Stimulated activated CD8-positive, alpha-beta memory T cell treated with anti-CD3 and anti-CD28 coated beads, Interleukin-2, amount 100 ng/mL, for 48 hours (primary cell): ENCODE measurements at regions not wholly inside any gene's neighbourhood (a gene's known extent, or its start where the extent isn't known, plus 50 kb on each side); places are given as distances from the start of the nearest gene placed in this dataset.
"Not testable (repeated sequence)": the region's sequence is repeated elsewhere in the genome, so short reads cannot be mapped to it uniquely, and the experiment has no call there.

Experiments used
- DNase-seq, 2 donors: peaks; one replicate each; pipeline ENCODE4 v3.0.0-alpha.2; 2020; ENCODE audit warnings: low read depth in 2 of 2

DNA sequence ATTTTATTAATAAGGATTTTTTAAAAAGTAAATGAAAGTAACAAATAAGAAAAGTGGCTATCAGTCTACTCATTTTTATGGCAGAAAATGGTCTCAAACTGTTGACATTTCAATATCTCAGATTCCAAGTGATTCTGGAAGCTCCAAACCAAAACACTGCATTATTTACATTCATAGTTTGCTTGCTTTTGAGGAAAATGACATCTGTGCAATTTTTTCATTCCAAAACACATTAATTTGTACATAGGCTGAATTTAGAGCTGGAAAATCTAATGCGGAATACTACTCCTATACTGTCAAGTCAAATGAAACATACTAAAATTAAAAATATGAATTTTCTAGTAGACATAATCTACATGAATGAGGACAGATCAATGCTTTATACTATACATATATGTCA is 1047.6 kb downstream of the CDH9 start:
- DNase-seq = no peak

DNA sequence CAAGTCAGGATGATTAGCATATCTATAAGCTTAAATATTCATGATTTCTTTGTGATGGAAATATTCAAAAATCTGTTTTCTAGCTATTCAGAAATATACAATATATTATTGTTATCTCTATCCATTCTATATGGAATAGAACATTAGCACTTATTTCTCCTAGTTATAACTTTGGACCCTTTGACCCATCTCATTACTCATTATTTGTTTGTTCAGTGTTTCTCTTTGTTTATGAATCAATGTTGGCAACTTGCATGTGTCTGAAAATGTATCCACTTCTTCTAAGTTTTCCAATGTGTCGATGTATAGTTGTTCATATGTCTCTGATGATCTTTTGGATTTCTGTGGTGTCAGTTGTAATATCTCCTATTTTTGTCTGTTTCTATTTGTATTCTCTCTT is 1059.3 kb downstream of the CDH9 start:
- no peak for DNase-seq

DNA sequence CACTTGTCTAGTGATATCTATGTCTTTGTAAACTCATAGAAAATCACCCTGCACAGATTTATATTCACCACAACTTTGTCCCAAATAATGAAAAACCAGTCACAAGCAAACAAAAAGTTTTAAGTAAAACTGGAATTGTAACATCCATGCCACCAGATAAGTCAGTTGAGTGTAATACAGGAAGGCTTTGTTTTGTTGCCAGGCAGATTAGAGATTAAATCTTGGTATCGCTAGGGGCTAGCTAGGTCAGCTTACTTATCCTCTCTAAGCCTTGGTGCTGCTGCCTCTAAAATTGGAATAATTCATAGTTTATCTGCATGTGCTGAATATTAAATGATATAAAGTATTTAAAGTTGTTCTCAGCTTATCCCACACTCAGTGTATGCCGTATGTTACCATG is 1062.5 kb downstream of the CDH9 start:
- DNase-seq = no peak

DNA sequence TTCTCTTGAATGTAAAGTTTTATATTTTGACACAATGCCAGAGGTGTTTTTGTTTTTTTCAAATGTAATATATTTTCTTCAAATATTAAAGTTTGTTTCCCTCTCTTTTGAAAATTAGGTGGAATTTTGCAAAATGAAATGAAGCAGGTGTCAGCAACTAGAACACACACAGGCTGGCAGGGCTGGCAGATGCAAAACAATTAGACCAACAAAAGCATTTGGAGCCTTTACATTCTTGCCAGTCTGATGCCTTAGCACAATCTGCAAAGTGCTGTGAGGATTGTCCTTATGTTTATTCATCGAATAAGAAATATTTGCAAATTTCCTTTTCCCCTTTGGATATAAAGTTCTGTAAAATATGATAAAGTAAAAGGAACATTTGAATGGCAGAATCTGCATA is 1063.9 kb downstream of the CDH9 start:
- DNase-seq = no peak

DNA sequence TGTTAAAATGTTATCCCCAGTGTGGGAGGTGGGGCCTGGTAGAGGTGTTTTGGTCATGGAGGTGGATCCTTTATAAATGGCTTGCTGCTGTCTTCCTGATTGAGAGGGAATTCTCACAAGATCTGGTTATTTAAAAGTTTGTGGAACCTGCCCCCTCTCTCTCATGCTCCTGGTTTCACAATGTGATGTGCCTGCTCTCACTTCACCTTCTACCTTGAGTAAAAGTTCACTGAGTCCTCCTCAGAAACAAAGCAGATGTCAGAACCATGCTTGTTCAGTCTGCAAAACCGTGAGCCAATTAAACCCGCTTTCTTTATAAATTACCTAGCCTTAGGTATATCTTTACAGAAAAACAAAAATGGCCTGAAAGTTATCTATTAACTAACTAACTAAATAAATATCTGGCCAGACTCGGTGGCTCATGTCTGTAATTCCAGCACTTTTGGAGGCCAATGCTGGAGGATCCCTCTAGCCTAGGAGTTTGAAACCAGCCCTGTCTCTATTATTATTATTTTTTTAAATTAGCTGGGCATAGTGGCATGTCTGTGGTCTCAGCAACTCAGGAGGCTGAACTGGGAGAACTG is 1067.4 kb downstream of the CDH9 start:
- no peak for DNase-seq

DNA sequence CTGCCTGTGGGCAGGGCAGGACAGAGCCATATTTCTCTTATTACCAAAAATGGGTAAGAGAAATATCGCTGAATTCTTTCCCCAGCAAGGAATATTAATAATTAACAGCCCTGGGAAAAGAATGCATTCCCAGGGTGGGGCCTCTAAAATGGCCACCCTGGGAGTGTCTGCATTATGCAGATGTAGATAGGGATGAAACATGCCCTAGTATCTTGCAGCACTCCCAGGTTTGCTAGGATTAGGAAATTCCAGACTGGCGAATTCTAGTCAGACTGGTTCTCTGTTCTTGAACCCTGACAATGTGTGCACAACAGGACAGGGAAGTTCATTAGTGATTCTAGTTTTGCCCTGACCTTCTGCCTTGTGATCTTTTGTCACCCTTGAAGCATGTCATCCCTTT is 1069.3 kb downstream of the CDH9 start:
- not testable (repeated sequence) for DNase-seq

DNA sequence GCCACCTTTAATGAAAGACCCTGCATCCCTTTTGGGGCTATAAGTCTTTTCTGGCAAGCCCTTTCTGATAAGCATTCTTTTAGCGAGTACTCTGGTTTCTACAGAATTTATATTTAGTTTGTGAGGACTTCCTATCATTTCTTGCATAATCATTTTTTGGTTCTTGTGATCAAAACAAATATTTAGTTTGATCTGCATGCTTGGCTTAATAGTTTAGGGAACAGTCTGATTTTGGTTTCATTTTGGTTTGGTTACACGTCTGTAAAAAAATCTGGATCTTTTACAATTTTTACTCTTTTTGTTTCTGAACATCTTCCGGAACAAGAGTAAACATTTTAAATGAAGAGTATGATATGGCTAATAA is 1074.4 kb downstream of the CDH9 start:
- no peak for DNase-seq

DNA sequence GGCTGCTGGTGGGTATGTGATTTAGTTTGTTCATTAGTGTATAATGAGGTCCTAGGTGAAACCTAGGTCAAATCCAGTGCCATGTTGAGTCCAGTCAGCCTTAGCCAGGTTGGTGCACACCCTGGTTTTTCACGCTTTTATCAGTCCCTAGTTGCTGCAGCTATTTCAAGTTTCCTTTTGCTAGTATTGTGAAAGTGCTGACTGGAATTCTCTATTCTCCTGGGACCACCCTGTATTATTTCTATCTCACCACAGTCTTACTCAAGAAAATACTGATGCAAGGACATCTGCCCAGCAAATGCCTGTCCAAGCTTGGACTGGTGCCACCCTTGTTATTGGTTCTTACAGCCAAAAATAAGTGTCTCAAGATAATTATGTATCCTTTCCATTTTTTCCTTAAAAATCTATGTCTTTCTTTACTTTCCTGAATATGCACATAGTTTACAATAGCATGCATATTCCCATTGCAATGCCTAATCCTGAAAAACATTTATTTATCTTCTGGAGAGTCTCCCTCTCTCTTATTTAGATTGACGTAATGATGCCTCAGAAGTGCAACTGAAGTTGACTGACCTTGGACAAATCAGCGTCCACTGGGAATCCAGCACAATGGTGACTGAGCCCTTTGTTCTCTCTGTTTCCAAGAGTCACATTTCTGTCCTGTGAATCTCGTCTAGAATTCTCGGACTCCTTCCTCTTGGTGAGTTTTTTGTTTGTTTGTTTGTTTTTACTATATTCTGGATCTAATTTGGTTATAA is 1075.0 kb downstream of the CDH9 start:
- no peak for DNase-seq

DNA sequence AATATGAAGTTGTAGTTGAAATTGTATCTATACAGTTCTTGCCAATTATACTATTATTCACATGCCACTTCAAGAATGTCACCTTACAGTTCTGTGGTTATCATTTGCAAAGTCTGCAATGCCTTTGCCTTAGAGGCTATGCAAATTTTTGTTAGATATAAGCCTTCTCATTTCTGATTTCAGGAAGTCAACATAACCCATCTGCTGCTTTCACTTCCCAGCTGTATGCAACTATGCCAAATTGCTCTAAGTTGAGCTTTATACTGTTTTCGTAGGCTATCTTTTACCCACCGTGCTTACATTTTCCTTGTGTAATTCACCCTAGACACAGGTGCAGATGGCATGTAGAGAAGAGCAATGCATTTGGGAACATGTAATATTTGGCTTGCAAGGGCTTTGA is 1083.0 kb downstream of the CDH9 start:
- no peak for DNase-seq

DNA sequence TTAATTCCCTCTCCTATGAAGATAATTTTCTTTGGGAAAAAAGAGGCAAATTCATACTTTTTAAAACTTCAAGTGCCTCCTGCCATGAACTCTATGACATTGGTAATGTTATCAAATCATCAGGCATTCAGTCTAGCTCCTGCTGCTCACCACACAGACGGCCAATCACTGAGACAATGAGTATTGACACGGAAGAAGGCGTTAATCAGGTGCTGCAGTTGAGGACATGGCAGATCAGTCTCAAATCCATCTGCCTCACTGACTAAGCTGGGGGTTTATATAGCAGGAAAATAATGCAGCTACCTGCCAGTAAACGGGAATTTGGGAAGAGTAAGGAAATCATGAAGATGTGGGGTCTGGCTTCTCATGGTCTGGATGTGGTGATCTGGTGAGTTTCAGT is 1087.7 kb downstream of the CDH9 start:
- DNase-seq = no peak

DNA sequence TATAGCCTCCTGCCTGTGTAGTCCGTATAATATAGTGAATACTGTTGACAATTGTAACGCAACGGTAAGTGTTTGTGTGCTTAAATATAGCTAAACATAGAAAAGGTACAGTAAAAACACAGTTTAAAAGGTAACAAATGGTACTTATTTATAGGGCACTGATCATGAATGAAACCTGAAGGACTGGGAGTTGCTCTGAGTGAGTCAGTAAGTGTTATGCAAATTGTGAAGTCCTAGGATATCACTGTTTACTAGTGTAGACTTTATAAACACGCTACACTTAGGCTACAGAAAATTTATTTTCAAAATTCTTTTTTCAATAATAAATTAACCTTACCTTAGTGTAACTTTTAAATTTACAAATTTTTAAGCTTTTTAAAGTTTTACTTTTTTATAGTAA is 1090.1 kb downstream of the CDH9 start:
- DNase-seq = no peak

DNA sequence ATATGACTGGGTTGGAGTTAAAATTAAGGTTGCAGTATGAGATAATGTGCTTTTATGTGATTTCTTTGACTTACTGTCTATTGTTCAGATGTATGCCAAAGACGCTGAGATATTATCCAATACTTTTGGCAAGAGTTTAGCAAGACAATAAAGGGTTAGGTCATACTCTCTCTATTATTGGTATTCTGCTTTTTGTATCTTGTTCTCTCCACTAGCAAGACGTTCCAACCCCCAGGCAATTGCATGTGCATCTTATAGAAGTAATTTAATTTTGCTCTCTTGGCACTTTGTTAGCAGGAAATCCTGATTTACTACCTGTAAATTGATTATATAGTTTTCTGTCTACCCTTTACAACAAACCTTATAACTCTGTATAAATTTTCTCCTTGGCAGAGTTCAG is 1093.6 kb downstream of the CDH9 start:
- no peak for DNase-seq

DNA sequence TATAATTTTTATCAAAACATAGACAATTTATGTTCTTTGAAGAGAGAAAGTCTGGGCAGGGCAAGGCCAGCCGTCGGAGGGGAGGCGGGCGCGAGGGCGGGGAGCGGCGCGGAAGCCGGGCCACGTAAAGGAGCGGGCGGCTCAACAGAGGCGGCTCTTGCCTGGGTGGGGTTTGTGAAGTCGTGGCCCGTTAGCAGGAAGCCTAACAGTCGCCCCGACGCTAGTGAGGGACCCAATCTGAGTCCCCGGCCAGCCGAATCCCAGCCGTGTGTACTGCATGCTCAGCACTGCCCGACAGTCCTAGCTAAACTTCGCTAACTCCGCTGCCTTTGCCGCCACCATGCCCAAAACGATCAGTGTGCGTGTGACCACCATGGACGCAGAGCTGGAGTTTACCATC is 1129.2 kb downstream of the CDH9 start:
- no peak for DNase-seq

DNA sequence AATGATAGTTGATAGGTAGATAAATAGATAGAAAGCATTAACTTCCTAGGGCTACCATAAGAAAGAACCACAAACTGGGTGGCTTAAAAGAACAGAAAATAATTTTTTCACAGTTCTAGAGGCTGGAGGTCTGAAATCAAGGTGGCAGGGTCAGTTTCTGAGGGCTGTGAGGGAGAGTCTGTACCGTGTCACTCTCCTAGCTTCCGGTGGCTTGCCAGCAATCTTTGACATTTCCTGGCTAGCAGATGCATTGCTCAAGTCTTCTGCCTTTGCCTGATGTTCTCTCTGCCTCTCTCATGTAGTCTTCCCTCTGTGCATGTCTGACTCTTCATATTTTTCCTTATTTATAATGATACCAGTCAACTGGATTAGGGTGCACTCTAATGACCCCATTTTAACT is 1132.7 kb downstream of the CDH9 start:
- DNase-seq = no peak

DNA sequence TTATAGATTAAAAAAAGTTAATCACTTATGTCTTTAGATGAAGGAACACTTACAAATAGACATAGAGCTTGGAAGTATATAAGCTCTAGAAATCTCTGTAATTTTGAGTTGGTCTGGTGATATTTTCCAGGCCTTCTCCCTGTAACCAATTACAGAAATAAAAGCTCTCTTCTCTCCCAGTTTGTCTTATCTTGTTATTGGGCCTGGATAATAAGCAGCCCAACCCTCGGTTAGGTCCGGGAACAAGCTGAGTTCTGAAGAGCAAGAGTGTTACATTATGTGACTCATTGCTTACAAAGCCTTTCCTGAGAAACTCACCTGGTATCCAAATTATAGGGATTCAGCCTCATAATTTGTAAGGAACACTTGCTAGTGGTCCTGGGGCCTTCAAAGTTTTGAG is 1146.2 kb downstream of the CDH9 start:
- no peak for DNase-seq

DNA sequence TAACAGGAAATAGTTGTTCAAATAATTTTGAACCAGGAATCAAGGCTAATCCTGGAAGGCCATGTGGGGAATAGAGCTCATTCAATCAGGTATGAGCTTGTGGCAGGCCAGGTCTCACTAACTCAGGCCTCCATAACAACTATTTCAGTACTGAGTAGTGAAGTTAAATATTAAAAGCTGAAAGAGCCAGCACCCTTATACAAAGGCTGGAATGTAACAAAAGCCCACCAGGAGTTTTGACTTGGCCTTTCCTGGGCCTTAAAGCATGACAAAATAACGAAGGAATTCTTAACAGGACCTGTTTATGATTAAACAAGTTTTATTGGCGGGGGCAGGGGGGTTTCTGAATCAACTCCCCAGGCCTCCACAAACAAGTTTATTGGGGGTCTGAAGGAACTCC is 1146.7 kb downstream of the CDH9 start:
- no peak for DNase-seq

DNA sequence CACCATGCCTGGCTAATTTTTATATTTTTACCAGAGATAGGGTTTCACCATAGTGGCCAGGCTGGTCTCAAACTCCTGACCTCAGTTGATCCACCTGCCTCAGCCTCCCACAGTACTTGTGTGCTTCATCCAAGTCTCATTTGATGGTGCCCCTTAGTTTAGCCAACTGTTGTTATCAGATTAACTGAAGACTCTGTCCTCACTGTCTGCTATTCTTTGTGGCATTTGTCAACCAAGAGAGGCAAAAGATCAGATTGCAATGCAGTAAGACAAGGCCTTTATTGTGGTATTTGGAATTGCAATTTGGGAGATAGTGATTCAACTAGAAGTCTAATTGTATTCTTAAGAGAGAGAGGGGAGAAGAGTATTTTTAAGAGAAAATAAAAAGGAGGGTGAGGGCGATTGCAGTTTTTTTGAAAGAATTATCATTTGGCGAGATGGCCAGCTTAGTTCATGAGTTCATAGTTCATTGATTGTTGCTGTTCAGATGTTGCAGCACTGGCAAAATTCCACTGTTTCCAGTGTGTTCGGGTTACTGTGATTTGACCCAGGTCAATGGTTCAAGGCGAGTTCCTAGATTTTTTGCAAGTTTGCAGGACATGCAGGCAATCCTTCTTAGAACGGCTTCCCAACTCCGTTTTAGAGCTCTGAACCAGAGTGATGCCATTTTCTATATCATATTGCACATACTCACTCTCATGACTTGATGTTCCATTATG is 1156.9 kb downstream of the CDH9 start:
- no peak for DNase-seq

DNA sequence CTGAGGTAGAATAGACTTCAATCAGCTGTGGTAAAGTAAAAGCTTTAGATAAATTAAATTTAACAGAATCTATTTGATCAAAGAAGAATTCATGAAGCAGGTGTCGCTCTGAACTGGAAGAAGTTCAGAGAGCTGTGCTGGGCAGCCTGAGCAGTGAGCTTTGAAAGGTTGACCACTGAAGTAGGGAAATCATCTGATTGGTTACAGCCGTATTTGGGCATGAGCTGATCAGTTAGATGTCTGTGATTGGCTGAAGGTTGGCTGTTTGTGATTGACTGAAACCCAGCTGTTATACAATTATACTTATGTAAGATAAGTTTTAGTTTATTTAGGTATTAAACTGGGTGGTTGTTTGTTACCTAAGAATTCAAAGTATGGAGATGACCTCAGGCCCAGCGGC is 1174.6 kb downstream of the CDH9 start:
- no peak for DNase-seq

DNA sequence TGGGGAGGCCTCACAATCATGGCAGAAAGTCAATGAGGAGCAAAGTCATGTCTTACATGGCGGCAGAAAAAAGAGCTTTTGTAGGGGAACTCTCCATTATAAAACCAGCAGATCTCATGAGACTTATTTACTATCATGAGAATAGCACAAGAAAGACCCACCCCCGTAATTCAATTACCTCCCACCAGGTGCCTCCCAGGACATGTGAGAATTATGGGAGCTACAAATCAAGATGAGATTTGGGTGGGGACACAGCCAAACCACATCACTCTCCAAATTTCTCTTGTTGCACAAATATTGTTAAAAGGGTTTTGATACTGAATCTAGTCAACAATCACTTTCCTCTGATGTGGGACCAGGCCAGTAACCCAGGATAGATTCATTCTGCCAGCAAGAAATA is 1176.1 kb downstream of the CDH9 start:
- DNase-seq = no peak

DNA sequence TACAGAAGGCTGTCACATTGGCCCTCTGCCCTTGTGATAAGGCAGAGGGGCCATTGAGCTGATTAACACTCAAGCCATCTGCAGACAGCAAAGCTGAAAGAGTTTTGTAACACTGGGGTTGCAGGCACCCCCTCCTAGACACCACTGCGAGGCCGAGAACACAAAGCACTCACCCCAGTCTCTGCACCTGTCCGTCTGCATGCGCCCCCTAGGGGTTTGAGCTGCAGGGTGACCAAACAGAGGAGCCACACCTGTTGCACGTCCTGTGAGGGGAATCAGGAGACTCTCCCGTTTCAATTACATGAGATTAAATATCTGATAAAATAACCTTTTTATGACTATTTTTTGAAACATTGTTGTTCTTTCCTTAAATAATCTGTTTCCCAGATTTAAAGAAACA is 1180.4 kb downstream of the CDH9 start:
- no peak for DNase-seq

DNA sequence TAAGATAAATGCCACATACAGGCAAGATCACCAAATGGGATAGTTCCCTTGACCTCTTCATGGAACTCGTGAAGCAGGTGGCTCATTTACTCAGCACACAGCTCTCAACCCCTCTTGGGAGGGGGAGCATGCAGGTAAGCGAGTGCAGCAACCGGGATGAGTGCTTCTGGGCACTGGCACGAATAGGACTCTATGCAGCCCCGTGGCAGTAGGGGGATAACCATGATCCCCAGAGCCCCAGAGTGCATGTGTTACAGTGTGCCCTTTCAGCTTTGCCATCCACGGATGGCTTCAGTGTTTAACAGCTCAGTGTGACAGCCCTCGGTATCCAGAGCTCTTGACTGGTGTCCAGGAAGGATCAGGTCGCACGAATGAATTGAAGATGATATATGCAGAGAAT is 1187.1 kb downstream of the CDH9 start:
- DNase-seq = no peak

DNA sequence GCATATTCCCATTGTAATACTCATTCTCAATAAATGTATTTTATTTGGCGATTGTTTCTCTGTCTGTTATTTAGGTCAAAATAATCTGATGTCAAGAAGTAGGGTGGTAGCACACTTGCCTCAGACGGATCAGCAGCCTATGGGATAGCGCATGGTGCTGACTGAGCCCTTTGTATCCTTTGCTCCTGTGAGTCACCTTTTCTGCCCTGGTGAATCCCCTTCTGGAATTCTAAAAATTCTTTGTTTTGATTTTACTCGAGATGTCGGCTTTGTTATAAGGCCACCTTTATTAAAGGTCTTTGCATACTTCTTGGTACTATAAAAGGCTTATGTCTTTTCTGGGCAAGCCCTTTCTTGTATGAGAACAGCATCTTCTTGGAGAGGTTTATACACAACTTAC is 1187.8 kb downstream of the CDH9 start:
- DNase-seq = no peak

DNA sequence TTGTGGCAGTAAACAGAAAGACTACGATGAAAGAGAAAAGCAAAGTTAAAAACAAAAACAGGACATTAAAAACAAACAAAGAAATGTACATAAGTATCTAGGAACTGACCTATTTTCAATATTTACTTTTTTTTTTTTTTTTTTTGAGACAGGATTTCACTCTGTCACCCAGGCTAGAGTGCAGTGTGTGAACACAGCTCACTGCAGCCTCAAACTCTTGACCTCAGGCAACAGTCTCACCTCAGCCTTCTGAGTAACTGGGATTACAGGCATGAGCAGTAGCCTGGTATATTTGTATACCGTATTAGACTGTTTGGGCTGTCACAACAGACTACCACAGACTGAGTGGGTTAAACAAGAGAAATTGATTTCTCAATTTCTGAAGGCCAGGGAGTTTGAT is 1189.1 kb downstream of the CDH9 start:
- no peak for DNase-seq
